SK-N-SH (cell line): ENCODE measurements at regions not wholly inside any gene's neighbourhood (a gene's known extent, or its start where the extent isn't known, plus 50 kb on each side); places are given as distances from the start of the nearest gene placed in this dataset.

Experiments used
- CTCF ChIA-PET: fragments of 300-600, 350-600 bp; formaldehyde crosslinking; extraction: SDS; loops from one replicate; lab custom pipeline; 2021; lab: Yijun Ruan, JAX
- POLR2A ChIA-PET: fragments of 350-600 bp; sonication (Branson Sonifier 250); formaldehyde crosslinking; extraction: SDS; loops from one replicate; lab custom pipeline; 2020; ENCODE audit warnings: antibody characterized with exemption, inconsistent platforms; lab: Yijun Ruan, JAX
- DNase-seq: peaks from one replicate; pipeline ENCODE4 v3.0.0; 2012
- H2AFZ ChIP-seq: fragments of 200-600 bp; sonication (generic); 2 replicates; pipeline ENCODE4 v1.8.1; 2016; ENCODE audit warnings: antibody characterized with exemption, mild to moderate bottlenecking, low read depth
- H3F3A ChIP-seq: fragments of 200-600 bp; sonication (generic); replicated peaks from 2 replicates; pipeline ENCODE3; 2016; ENCODE audit warnings: antibody characterized with exemption, mild to moderate bottlenecking; ENCODE audit not compliant: insufficient read depth
- H3K27ac ChIP-seq, 2 experiments: fragments of 200-500 bp in 1 of 2; fragments of 200-600 bp in 1 of 2; sonication (Bioruptor generic) in 1 of 2; sonication (generic), shearing (Covaris generic) in 1 of 2; 2 replicates each; pipeline versions ENCODE4 v1.5.1 to v1.6.1; 2014 to 2016; ENCODE audit warnings: low read depth in 2 of 2, inconsistent platforms in 1 of 2, low read length in 1 of 2, mild to moderate bottlenecking in 1 of 2, mixed read lengths in 1 of 2
- H3K27me3 ChIP-seq: fragments of 200-600 bp; sonication (generic), shearing (Covaris generic); 2 replicates; pipeline ENCODE4 v1.6.1; 2016; ENCODE audit warnings: mixed run types; ENCODE audit not compliant: insufficient read depth
- H3K36me3 ChIP-seq, 2 experiments: fragments of 200-500 bp in 1 of 2; fragments of 200-600 bp in 1 of 2; sonication (Bioruptor generic) in 1 of 2; sonication (generic) in 1 of 2; replicated peaks in 1 of 2; 2 replicates each; pipeline versions ENCODE3 to v1.5.1; 2014 to 2016; ENCODE audit warnings: low read length in 1 of 2, mild to moderate bottlenecking in 1 of 2; ENCODE audit not compliant: insufficient read depth in 2 of 2, control insufficient read depth in 1 of 2
- H3K4me1 ChIP-seq, 2 experiments: fragments of 200-500 bp in 1 of 2; fragments of 200-600 bp in 1 of 2; sonication (Bioruptor generic) in 1 of 2; sonication (generic), shearing (Covaris generic) in 1 of 2; 2 replicates each; pipeline versions ENCODE4 v1.5.1 to v1.6.1; 2014 to 2016; ENCODE audit warnings: low read depth in 1 of 2, low read length in 1 of 2, mixed run types in 1 of 2; ENCODE audit not compliant: insufficient read depth in 2 of 2, control insufficient read depth in 1 of 2
- H3K4me2 ChIP-seq: fragments of 200-600 bp; sonication (generic), shearing (Covaris generic); 2 replicates; pipeline ENCODE4 v1.6.1; 2017; ENCODE audit warnings: mixed run types
- H3K4me3 ChIP-seq, 2 experiments: fragments of 200-500 bp in 1 of 2; fragments of 200-600 bp in 1 of 2; sonication (Bioruptor generic) in 1 of 2; sonication (generic), shearing (Covaris generic) in 1 of 2; 2 replicates each; pipeline versions ENCODE4 v1.5.1 to v1.8.1; 2014 to 2016; ENCODE audit warnings: low read depth in 2 of 2, inconsistent platforms in 1 of 2, low read length in 1 of 2, mild to moderate bottlenecking in 1 of 2, mixed read lengths in 1 of 2, moderate library complexity in 1 of 2
- H3K79me2 ChIP-seq: fragments of 200-600 bp; sonication (generic); 2 replicates; pipeline ENCODE4 v1.8.1; 2017; ENCODE audit warnings: mild to moderate bottlenecking; ENCODE audit not compliant: insufficient read depth
- H3K9ac ChIP-seq: fragments of 200-600 bp; sonication (generic); 2 replicates; pipeline ENCODE4 v1.6.1; 2017; ENCODE audit warnings: mixed run types
- H3K9me2 ChIP-seq: fragments of 200-600 bp; sonication (generic); 2 replicates; pipeline ENCODE4 v1.6.1; 2017; ENCODE audit warnings: mixed run types
- H3K9me3 ChIP-seq: fragments of 200-600 bp; sonication (generic); 2 replicates; pipeline ENCODE4 v1.6.1; 2017; ENCODE audit warnings: mixed run types, mild to moderate bottlenecking, moderate library complexity
- H4K20me1 ChIP-seq: fragments of 200-600 bp; sonication (generic); 2 replicates; pipeline ENCODE4 v1.6.1; 2017; ENCODE audit warnings: mild to moderate bottlenecking, mixed run types; ENCODE audit not compliant: insufficient read depth
- ELF1 ChIP-seq: IDR thresholded peaks from 2 replicates; pipeline ENCODE4 v1.4.0; 2012
- EP300 ChIP-seq, 2 experiments: IDR thresholded peaks; 2 replicates each; pipeline versions ENCODE4 v1.4.0 to v1.6.1; 2012; ENCODE audit warnings: borderline replicate concordance in 1 of 2, low read depth in 1 of 2, low read length in 1 of 2
- FOSL2 ChIP-seq: IDR thresholded peaks from 2 replicates; pipeline ENCODE4 v1.4.0; 2012; ENCODE audit warnings: low read depth, mild to moderate bottlenecking, moderate library complexity, borderline replicate concordance
- FOXM1 ChIP-seq: IDR thresholded peaks from 2 replicates; pipeline ENCODE4 v1.4.0; 2012; ENCODE audit warnings: low read depth, mild to moderate bottlenecking
- GATA2 ChIP-seq: sonication (generic); formaldehyde crosslinking; IDR thresholded peaks from 2 replicates; pipeline ENCODE4 v1.5.0; 2020; ENCODE audit warnings: mild to moderate bottlenecking, missing genetic modification reagents
- MXI1 ChIP-seq: IDR thresholded peaks from 2 replicates; pipeline ENCODE4 v1.6.1; 2012; ENCODE audit warnings: mild to moderate bottlenecking, low read depth, low read length, improper control_type of control experiment
- POLR2AphosphoS5 ChIP-seq: IDR thresholded peaks from 2 replicates; pipeline ENCODE4 v1.6.1; 2012; ENCODE audit warnings: low read depth, low read length
- SIN3A ChIP-seq: IDR thresholded peaks from 2 replicates; pipeline ENCODE4 v1.6.1; 2012; ENCODE audit warnings: low read depth, mild to moderate bottlenecking, low read length, moderate library complexity, borderline replicate concordance
- SMC3 ChIP-seq: IDR thresholded peaks from 2 replicates; pipeline ENCODE4 v1.6.1; 2012; ENCODE audit warnings: low read depth, low read length, improper control_type of control experiment
- TAF1 ChIP-seq: IDR thresholded peaks from 2 replicates; pipeline ENCODE4 v1.6.1; 2012; ENCODE audit warnings: low read depth, mild to moderate bottlenecking, low read length, moderate library complexity, borderline replicate concordance
- TEAD4 ChIP-seq: IDR thresholded peaks from 2 replicates; pipeline ENCODE4 v1.4.0; 2012; ENCODE audit warnings: mild to moderate bottlenecking, borderline replicate concordance; ENCODE audit not compliant: insufficient read depth
- WGBS: methylation state at CpG from one replicate; pipeline ENCODE4 v1.1.6; 2017; ENCODE audit warnings: low lambda C conversion rate; 5-methylcytosine and 5-hydroxymethylcytosine counted together
- TF ChIP-seq, protein P1 (sequence below): IDR thresholded peaks from 2 replicates; pipeline ENCODE4; 2012
- TF ChIP-seq, protein P2 (sequence below): IDR thresholded peaks from 2 replicates; pipeline ENCODE4 v1.4.0; 2012; ENCODE audit warnings: low read depth, borderline replicate concordance
- TF ChIP-seq, protein P3 (sequence below): fragments of 150-350 bp; IDR thresholded peaks from 2 replicates; pipeline ENCODE4 v1.6.1; 2017; ENCODE audit warnings: antibody characterized with exemption, low read length, low read depth, borderline replicate concordance
- TF ChIP-seq, protein P4 (sequence below): fragments of 150-350 bp; IDR thresholded peaks from 2 replicates; pipeline ENCODE4 v1.6.1; 2016; ENCODE audit warnings: mild to moderate bottlenecking, low read depth, low read length

DNA sequence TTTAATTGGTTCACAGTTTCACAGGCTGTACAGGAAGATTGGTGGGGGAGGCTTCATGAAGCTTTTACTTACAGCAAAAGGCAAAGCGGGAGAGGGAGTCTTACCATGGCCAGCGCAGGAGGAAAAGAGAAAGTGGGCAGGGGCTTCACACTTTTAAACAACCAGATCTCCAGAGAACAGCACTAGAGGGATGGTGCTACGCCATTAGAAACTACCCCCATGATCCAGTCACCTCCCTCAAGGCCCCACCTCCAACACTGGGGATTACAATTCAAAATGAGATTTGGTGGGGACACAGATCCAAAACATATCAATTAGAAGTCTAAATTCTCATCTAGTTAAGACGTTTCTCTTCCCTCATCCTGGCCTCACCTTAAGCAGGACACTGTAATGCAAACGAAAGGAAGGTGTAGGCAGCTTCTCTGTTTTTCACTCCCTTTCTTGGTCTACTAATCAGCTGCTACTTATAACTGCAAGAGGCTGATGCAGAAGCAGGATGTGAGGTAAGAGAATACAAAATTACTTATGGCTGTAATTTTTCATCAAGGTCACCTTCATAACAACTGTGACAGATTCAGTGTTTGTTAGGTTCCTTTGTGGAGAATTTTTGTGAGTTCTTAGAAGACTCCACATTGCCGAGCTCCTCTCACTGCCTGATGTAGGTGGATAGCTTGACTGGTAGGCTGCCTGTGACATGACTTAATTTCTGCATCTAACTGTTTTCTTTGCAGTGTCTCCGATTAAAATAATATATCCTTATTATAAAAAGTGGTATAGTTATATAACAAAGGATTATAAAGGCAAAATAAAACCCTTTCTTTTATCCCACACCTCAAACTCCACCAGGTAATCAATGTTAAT, 255.1 kb downstream of the IL15 start:
- no peak overlapping the region for H3K4me2 ChIP-seq
- H4K20me1 ChIP-seq: no peaks in the 10 kb centered on the region
- H3K4me3 ChIP-seq: no peak overlapping the region
- no peak overlapping the region for H2AFZ ChIP-seq
- 87% methylated on average over 7 of the region's 7 CpGs for WGBS
- H3K9me3 ChIP-seq: no peaks in the 10 kb centered on the region
- POLR2A ChIA-PET: no interaction called here
- no peaks in the 10 kb centered on the region for H3K79me2 ChIP-seq
- H3K4me1 ChIP-seq: no peaks in the 10 kb centered on the region
- H3K27ac ChIP-seq: no peak overlapping the region
- DNase-seq: no peak
- TF ChIP-seq, protein P1, sequence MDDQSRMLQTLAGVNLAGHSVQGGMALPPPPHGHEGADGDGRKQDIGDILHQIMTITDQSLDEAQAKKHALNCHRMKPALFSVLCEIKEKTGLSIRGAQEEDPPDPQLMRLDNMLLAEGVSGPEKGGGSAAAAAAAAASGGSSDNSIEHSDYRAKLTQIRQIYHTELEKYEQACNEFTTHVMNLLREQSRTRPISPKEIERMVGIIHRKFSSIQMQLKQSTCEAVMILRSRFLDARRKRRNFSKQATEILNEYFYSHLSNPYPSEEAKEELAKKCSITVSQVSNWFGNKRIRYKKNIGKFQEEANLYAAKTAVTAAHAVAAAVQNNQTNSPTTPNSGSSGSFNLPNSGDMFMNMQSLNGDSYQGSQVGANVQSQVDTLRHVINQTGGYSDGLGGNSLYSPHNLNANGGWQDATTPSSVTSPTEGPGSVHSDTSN: no peak
- no peak for TF ChIP-seq FOXM1
- TF ChIP-seq GATA2 (CRISPR knock-in tag): no peak
- no peak for TF ChIP-seq TEAD4
- no peak for TF ChIP-seq TAF1
- TF ChIP-seq EP300 (IDR thresholded peaks at IDR 0.05; ENCODE audit: borderline replicate concordance in 1 of 2, low read depth in 1 of 2, low read length in 1 of 2): no peak
- no peak for TF ChIP-seq MXI1
- no peak for TF ChIP-seq POLR2AphosphoS5
- no peak for TF ChIP-seq SIN3A
- TF ChIP-seq, protein P2, sequence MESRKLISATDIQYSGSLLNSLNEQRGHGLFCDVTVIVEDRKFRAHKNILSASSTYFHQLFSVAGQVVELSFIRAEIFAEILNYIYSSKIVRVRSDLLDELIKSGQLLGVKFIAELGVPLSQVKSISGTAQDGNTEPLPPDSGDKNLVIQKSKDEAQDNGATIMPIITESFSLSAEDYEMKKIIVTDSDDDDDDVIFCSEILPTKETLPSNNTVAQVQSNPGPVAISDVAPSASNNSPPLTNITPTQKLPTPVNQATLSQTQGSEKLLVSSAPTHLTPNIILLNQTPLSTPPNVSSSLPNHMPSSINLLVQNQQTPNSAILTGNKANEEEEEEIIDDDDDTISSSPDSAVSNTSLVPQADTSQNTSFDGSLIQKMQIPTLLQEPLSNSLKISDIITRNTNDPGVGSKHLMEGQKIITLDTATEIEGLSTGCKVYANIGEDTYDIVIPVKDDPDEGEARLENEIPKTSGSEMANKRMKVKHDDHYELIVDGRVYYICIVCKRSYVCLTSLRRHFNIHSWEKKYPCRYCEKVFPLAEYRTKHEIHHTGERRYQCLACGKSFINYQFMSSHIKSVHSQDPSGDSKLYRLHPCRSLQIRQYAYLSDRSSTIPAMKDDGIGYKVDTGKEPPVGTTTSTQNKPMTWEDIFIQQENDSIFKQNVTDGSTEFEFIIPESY: no peak
- no peak for TF ChIP-seq ELF1
- TF ChIP-seq, protein P3, sequence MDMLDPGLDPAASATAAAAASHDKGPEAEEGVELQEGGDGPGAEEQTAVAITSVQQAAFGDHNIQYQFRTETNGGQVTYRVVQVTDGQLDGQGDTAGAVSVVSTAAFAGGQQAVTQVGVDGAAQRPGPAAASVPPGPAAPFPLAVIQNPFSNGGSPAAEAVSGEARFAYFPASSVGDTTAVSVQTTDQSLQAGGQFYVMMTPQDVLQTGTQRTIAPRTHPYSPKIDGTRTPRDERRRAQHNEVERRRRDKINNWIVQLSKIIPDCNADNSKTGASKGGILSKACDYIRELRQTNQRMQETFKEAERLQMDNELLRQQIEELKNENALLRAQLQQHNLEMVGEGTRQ: no peak
- TF ChIP-seq FOSL2: no peak
- TF ChIP-seq, protein P4, sequence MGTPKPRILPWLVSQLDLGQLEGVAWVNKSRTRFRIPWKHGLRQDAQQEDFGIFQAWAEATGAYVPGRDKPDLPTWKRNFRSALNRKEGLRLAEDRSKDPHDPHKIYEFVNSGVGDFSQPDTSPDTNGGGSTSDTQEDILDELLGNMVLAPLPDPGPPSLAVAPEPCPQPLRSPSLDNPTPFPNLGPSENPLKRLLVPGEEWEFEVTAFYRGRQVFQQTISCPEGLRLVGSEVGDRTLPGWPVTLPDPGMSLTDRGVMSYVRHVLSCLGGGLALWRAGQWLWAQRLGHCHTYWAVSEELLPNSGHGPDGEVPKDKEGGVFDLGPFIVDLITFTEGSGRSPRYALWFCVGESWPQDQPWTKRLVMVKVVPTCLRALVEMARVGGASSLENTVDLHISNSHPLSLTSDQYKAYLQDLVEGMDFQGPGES: no peak
- no peak for TF ChIP-seq SMC3
- TF ChIP-seq, all 33 proteins: peak for 0
- Histone ChIP-seq H3F3A (no peaks in the 10 kb centered on the region), H3K9me2 (no peaks in the 10 kb centered on the region; the same call in 1 of the 2 replicates), H3K36me3 (no peaks in the 10 kb centered on the region), H3K27me3 (no peaks in the 10 kb centered on the region), H3K9ac (no peak overlapping the region)
- CTCF ChIA-PET: no interaction called here
